ENCODE measurements at regions not wholly inside any gene's neighbourhood (a gene's known extent, or its start where the extent isn't known, plus 50 kb on each side); places are given as distances from the start of the nearest gene placed in this dataset.

DNA sequence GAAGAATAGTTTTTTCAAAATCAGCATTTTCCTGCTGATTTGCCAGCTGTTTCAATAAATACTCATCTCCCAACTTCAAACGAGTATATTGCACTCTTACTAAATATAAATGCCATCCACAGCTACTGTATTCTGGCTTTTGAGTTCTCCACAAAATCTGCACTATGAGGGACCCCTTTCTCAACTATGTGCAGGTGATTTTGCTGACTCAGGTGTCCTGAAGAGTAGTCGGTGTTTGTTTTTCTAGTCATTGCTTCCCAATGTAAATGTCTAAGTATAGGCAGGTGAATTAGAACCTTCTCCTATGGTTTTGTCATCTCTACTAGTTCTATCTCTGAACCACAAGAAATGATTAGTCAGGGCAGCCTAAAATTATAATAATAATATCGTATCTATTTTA lies 616.8 kb upstream of the MEF2C start:
- Histone ChIP-seq H3K27ac (no peak overlapping the region), H3K27me3 (no peaks in the 10 kb centered on the region), H3K9me3 (ENCODE audit: low read depth) (no peaks in the 10 kb centered on the region), H3K36me3 (replicated peaks; ENCODE audit: insufficient read depth, low read depth) (no peaks in the 10 kb centered on the region), H3K79me2 (no peaks in the 10 kb centered on the region), H3K4me2 (no peak overlapping the region), H3K9me2 (replicated peaks; ENCODE audit: insufficient read depth) (no peaks in the 10 kb centered on the region), H4K20me1 (ENCODE audit: insufficient read depth, poor library complexity, severe bottlenecking) (no peaks in the 10 kb centered on the region), H3K4me1 (ENCODE audit: insufficient read depth) (no peaks in the 10 kb centered on the region), H3K4me3 (no peak overlapping the region), H2AFZ (no peak overlapping the region)
- WGBS (ENCODE audit: low lambda C conversion rate, missing lambda C conversion rate) = 90% methylated on average over 3 of the region's 3 CpGs
- TF ChIP-seq, protein P1, sequence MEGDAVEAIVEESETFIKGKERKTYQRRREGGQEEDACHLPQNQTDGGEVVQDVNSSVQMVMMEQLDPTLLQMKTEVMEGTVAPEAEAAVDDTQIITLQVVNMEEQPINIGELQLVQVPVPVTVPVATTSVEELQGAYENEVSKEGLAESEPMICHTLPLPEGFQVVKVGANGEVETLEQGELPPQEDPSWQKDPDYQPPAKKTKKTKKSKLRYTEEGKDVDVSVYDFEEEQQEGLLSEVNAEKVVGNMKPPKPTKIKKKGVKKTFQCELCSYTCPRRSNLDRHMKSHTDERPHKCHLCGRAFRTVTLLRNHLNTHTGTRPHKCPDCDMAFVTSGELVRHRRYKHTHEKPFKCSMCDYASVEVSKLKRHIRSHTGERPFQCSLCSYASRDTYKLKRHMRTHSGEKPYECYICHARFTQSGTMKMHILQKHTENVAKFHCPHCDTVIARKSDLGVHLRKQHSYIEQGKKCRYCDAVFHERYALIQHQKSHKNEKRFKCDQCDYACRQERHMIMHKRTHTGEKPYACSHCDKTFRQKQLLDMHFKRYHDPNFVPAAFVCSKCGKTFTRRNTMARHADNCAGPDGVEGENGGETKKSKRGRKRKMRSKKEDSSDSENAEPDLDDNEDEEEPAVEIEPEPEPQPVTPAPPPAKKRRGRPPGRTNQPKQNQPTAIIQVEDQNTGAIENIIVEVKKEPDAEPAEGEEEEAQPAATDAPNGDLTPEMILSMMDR (IDR thresholded peaks at IDR 0.05; ENCODE audit: poor library complexity) = no peak
- no peak for TF ChIP-seq EZH2 (IDR thresholded peaks at IDR 0.05; ENCODE audit: borderline replicate concordance)
- no peak for TF ChIP-seq EZH2phosphoT487 (IDR thresholded peaks at IDR 0.05; ENCODE audit: low read depth, severe bottlenecking, unreplicated experiment)
- no peak for DNase-seq (ENCODE audit: low spot score)

DNA sequence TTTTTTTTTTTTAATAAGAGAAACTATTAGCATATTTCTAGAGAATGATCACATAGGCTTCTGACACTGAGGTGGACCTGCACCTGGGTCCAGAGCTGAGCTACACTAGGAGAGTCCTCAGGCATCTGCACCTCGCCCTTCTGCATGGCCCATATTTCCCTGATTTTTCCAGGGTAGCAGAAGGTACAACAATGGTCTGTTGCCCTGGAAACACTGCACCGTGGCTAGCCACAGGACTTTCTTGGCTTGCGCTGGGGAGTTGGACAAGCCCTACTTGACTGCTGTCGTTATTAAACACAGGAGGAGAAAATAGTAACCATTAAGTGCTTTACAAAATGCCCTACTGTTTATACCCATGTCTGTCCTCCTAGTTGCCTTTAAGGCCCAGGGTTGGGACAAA lies 615.7 kb upstream of the MEF2C start:
- H3K9me3 ChIP-seq (ENCODE audit: low read depth) = no peaks in the 10 kb centered on the region
- H3K27ac ChIP-seq = no peak overlapping the region
- DNase-seq (ENCODE audit: low spot score) = no peak
- no peaks in the 10 kb centered on the region for H3K79me2 ChIP-seq
- H2AFZ ChIP-seq = no peak overlapping the region
- WGBS (ENCODE audit: low lambda C conversion rate, missing lambda C conversion rate) = 93% methylated on average over 4 of the region's 4 CpGs
- H3K9me2 ChIP-seq (replicated peaks; ENCODE audit: insufficient read depth) = no peaks in the 10 kb centered on the region
- TF ChIP-seq EZH2 (IDR thresholded peaks at IDR 0.05; ENCODE audit: borderline replicate concordance) (no peak), EZH2phosphoT487 (IDR thresholded peaks at IDR 0.05; ENCODE audit: low read depth, severe bottlenecking, unreplicated experiment) (no peak)
- TF ChIP-seq, protein P1 (IDR thresholded peaks at IDR 0.05; ENCODE audit: poor library complexity) = no peak
- no peaks in the 10 kb centered on the region for H4K20me1 ChIP-seq (ENCODE audit: insufficient read depth, poor library complexity, severe bottlenecking)
- H3K27me3 ChIP-seq = no peaks in the 10 kb centered on the region
- H3K36me3 ChIP-seq (replicated peaks; ENCODE audit: insufficient read depth, low read depth) = no peaks in the 10 kb centered on the region
- H3K4me2 ChIP-seq = no peak overlapping the region
- no peak overlapping the region for H3K4me3 ChIP-seq
- H3K4me1 ChIP-seq (ENCODE audit: insufficient read depth) = no peaks in the 10 kb centered on the region

DNA sequence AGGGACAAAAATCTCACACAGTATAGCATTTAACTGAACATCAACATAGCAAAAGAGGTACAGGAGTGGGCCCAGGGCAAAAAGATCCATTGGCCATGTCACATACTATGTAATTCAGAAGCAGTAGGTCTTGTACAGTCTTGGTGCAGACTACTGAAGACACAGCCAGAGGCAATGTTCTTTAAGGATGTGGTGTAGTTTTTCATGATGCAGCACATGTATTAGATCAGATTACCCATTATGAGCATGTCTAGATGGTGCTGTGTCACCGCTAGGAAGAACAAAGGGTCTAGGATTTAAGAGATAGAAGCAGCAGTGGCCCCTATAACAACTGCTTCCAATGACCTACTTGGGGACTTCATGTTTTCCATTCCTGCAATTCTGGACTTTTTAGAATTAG lies 610.4 kb upstream of the MEF2C start:
- 90% methylated on average over 1 of the region's 1 CpG for WGBS (ENCODE audit: low lambda C conversion rate, missing lambda C conversion rate)
- Histone ChIP-seq H3K9me3 (ENCODE audit: low read depth) (no peaks in the 10 kb centered on the region), H2AFZ (no peak overlapping the region), H3K4me3 (no peak overlapping the region), H3K36me3 (replicated peaks; ENCODE audit: insufficient read depth, low read depth) (no peaks in the 10 kb centered on the region), H3K4me1 (ENCODE audit: insufficient read depth) (no peaks in the 10 kb centered on the region), H3K27me3 (no peaks in the 10 kb centered on the region), H3K27ac (no peak overlapping the region), H4K20me1 (ENCODE audit: insufficient read depth, poor library complexity, severe bottlenecking) (no peaks in the 10 kb centered on the region), H3K4me2 (no peak overlapping the region), H3K79me2 (no peaks in the 10 kb centered on the region), H3K9me2 (replicated peaks; ENCODE audit: insufficient read depth) (no peaks in the 10 kb centered on the region)
- DNase-seq (ENCODE audit: low spot score) = no peak
- TF ChIP-seq EZH2 (IDR thresholded peaks at IDR 0.05; ENCODE audit: borderline replicate concordance) (no peak), EZH2phosphoT487 (IDR thresholded peaks at IDR 0.05; ENCODE audit: low read depth, severe bottlenecking, unreplicated experiment) (no peak)
- TF ChIP-seq, protein P1 (IDR thresholded peaks at IDR 0.05; ENCODE audit: poor library complexity) = no peak

DNA sequence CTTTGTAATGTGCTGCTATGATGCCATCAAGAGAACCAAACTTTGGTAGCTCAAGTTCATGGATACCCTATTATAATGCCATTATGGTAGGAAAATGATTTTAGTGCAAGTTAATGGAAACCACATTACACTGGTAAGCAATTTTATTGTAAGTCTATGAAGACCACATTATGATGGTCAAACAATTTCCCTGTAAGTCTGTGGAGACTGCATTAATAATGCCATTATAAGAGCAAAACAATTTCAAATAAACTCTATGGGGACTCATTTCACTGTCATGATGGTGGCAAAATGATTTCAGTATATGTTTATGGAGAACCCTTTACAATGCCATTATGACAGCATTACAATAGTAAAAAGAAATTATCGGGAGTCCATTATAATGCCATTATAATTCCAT lies 602.0 kb upstream of the MEF2C start:
- Histone ChIP-seq H3K9me3 (ENCODE audit: low read depth) (no peaks in the 10 kb centered on the region), H4K20me1 (ENCODE audit: insufficient read depth, poor library complexity, severe bottlenecking) (no peaks in the 10 kb centered on the region), H3K4me3 (no peak overlapping the region), H3K27ac (no peak overlapping the region), H3K79me2 (no peaks in the 10 kb centered on the region), H3K4me1 (ENCODE audit: insufficient read depth) (no peaks in the 10 kb centered on the region), H3K4me2 (no peak overlapping the region), H3K9me2 (replicated peaks; ENCODE audit: insufficient read depth) (no peaks in the 10 kb centered on the region), H3K27me3 (no peaks in the 10 kb centered on the region), H3K36me3 (replicated peaks; ENCODE audit: insufficient read depth, low read depth) (no peaks in the 10 kb centered on the region), H2AFZ (no peak overlapping the region)
- no peak for DNase-seq (ENCODE audit: low spot score)
- WGBS (ENCODE audit: low lambda C conversion rate, missing lambda C conversion rate) = 84% methylated on average over 1 of the region's 1 CpG
- TF ChIP-seq EZH2phosphoT487 (IDR thresholded peaks at IDR 0.05; ENCODE audit: low read depth, severe bottlenecking, unreplicated experiment) (no peak), EZH2 (IDR thresholded peaks at IDR 0.05; ENCODE audit: borderline replicate concordance) (no peak)
- TF ChIP-seq, protein P1 (IDR thresholded peaks at IDR 0.05; ENCODE audit: poor library complexity) = no peak
